Suppressor macrophage (primary cell): ENCODE measurements at regions not wholly inside any gene's neighbourhood (a gene's known extent, or its start where the extent isn't known, plus 50 kb on each side); places are given as distances from the start of the nearest gene placed in this dataset.

ENCODE experiments used
- DNase-seq, 4 experiments: peaks; one replicate each; pipeline ENCODE4 v3.0.0-alpha.2; 2020 to 2022

- no peak for DNase-seq
These were observed 55.9 kb upstream of the MIS18BP1 start for GRCh38 chr14:45308745-45309397.
